ENCODE measurements at regions not wholly inside any gene's neighbourhood (a gene's known extent, or its start where the extent isn't known, plus 50 kb on each side); places are given as distances from the start of the nearest gene placed in this dataset.

GRCh38 chr5:74257645-74258313, 382.7 kb downstream of the ENC1 start:
- no peak for TF ChIP-seq CTCF (IDR thresholded peaks at IDR 0.05; ENCODE audit: borderline replicate concordance, extremely low read depth, low read length, poor library complexity, severe bottlenecking)
- TF ChIP-seq EZH2 (IDR thresholded peaks at IDR 0.05; ENCODE audit: borderline replicate concordance, low read depth, low read length, severe bottlenecking): no peak
